Stomach smooth muscle (tissue), 2 donors: ENCODE measurements at regions not wholly inside any gene's neighbourhood (a gene's known extent, or its start where the extent isn't known, plus 50 kb on each side); places are given as distances from the start of the nearest gene placed in this dataset.
A peak's percentile ranks its signal among the peaks of the same experiment; 100 is the strongest.

Experiments
- H3K27ac ChIP-seq: one replicate; pipeline ENCODE4 v1.7.0; 2013; ENCODE audit warnings: mild to moderate bottlenecking, low read length, inconsistent platforms
- H3K27me3 ChIP-seq, 2 donors: one replicate each; pipeline ENCODE4 v1.7.0; 2013; ENCODE audit warnings: low read length in 2 of 2; ENCODE audit not compliant: insufficient read depth in 2 of 2, control insufficient read depth in 1 of 2
- H3K36me3 ChIP-seq, 2 donors: one replicate each; pipeline ENCODE4 v1.7.0; 2013; ENCODE audit warnings: low read length in 2 of 2; ENCODE audit not compliant: control insufficient read depth in 2 of 2, insufficient read depth in 2 of 2
- H3K4me1 ChIP-seq: one replicate; pipeline ENCODE4 v1.7.0; 2013; ENCODE audit warnings: low read length; ENCODE audit not compliant: control insufficient read depth, insufficient read depth
- H3K4me3 ChIP-seq, 2 donors: one replicate each; pipeline ENCODE4 v1.7.0; 2013; ENCODE audit warnings: low read length in 2 of 2
- H3K9ac ChIP-seq, 2 donors: one replicate each; pipeline ENCODE4 v1.7.0; 2013; ENCODE audit warnings: low read length in 2 of 2, mild to moderate bottlenecking in 1 of 2
- H3K9me3 ChIP-seq, 2 donors: one replicate each; pipeline ENCODE4 v1.7.0; 2013; ENCODE audit warnings: low read length in 2 of 2; ENCODE audit not compliant: control insufficient read depth in 2 of 2
- donor health status: healthy.
- donor health status: Pancreatic carcinoma.

DNA sequence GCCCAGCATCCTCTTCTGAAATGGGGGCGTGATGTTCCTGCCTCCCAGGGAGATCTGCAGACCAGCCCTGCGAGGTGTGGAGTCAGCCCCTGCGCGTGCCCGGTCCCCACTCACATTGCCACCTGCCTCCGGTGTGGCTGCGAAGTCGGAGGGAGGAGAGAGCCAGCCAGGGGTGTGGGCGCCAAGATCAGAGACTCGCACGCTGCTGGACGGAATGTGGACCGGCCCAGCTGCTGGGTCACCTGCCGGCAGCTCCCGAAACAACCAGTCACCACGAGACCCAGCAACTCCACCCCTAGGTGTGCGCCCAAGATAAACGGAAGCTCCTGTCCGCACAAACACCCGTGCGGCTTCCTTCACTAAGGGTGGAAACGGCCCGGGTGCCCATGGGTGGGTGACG lies 51.1 kb upstream of the EGFL7 start:
- Histone ChIP-seq H3K9me3 (no peaks in the 10 kb centered on the region), H3K9ac (no peak overlapping the region), H3K36me3 (no peaks in the 10 kb centered on the region), H3K4me3 (no peak overlapping the region), H3K27me3 (no peaks in the 10 kb centered on the region), H3K4me1 (peaks cover 9% of the 10 kb centered on the region), H3K27ac (no peak overlapping the region)

- Histone ChIP-seq H3K9ac (no peak overlapping the region), H3K27ac (no peak overlapping the region), H3K36me3 (no peaks in the 10 kb centered on the region), H3K27me3 (no peaks in the 10 kb centered on the region), H3K9me3 (no peaks in the 10 kb centered on the region), H3K4me1 (peaks cover 14% of the 10 kb centered on the region), H3K4me3 (no peak overlapping the region)
Measured at GRCh38 chr9:136611119-136611518, 51.6 kb upstream of the EGFL7 start.

DNA sequence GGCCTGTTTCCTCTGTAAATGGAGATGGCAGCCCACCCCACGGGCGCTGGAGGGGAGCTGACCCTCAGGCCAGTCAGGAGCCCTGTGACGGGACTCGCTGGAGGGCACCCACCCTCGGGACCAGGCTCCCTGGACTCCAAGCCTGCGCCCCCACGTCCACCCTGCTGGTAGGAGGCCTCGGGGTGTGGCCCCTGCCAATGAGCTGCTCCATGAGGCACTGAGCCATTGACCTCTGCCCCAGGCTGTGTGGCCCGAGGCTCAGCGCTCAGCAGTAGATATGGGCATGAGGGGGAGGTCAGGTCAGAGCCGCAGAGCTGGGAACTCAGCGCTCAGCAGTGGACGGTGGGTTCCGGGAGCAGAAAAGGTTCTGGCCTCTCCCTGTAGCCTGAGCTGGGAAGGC lies 52.3 kb upstream of the EGFL7 start:
- no peaks in the 10 kb centered on the region for H3K9me3 ChIP-seq
- no peak overlapping the region for H3K4me3 ChIP-seq
- H3K27me3 ChIP-seq = no peaks in the 10 kb centered on the region
- H3K9ac ChIP-seq = no peak overlapping the region
- H3K27ac ChIP-seq = no peak overlapping the region
- H3K36me3 ChIP-seq = no peaks in the 10 kb centered on the region
- peaks cover 15% of the 10 kb centered on the region for H3K4me1 ChIP-seq

GRCh38 chr9:136609838-136610311 lies 52.8 kb upstream of the EGFL7 start:
- no peak overlapping the region for H3K4me3 ChIP-seq
- H3K36me3 ChIP-seq = no peaks in the 10 kb centered on the region
- no peaks in the 10 kb centered on the region for H3K27me3 ChIP-seq
- H3K4me1 ChIP-seq = peaks cover 16% of the 10 kb centered on the region
- no peaks in the 10 kb centered on the region for H3K9me3 ChIP-seq
- H3K27ac ChIP-seq = no peak overlapping the region
- H3K9ac ChIP-seq = no peak overlapping the region

DNA sequence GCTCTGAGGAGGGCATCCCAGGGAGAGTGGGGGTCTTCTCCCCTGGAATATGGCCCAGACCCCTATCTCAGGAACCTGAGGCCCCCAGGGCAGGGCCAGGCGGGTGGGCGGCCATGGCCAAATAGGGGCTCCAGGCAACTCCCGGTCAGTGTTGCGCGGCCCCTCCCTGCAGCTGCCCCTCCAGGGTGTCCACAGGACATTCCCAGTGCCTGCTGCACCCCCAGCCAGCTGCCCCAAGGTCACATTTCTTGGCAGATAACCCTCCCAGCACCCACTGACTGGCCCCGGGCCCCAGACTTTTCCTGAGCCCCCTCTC lies 53.6 kb upstream of the EGFL7 start:
- Histone ChIP-seq H3K9ac (no peak overlapping the region), H3K27ac (no peak overlapping the region), H3K9me3 (no peaks in the 10 kb centered on the region), H3K27me3 (no peaks in the 10 kb centered on the region), H3K4me3 (no peak overlapping the region), H3K4me1 (peaks cover 16% of the 10 kb centered on the region), H3K36me3 (no peaks in the 10 kb centered on the region)

DNA sequence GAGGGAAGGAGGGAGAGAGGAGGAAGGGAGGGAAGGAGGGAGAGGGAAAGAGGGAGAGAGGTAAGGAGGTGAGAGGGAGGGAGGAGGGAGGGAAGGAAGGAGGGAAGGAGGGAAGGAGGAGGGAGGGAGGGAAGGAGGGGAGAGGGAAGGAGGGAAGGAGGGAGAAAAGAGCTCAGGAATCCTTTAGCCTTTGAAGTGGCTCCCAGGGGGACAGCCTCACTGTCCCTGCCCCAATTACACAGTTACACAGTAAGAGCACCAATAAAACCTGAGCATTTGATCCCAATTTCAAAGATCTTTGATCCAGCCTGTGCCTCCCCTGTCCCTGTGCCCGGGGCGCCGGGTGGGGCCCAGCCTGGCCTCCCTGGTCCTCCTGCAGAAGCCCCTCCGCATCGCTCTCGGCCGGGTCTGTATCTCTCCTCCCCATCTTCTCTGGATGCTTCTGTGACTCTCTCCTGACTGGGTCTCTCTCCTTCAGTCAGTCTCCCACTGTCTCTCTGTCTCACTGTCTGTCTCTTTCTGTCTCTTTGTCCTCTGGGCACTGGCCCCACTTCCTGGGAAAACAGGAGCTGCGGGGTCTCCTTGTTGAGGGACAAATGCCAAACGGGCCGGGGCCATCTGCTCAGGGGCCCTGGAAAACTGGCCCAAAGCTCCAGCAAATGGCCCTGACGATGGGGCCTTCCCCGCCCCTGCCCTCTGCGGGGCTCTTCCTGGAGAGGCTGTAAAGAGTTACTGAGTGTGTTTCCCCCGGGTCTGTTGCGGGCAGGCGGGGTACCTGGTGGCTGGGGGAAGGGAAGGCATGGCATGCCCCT lies 54.2 kb upstream of the EGFL7 start:
- Histone ChIP-seq H3K4me3 (no peak overlapping the region), H3K4me1 (peaks cover 16% of the 10 kb centered on the region), H3K36me3 (no peaks in the 10 kb centered on the region), H3K9ac (no peak overlapping the region), H3K9me3 (no peaks in the 10 kb centered on the region), H3K27ac (no peak overlapping the region), H3K27me3 (no peaks in the 10 kb centered on the region)

DNA sequence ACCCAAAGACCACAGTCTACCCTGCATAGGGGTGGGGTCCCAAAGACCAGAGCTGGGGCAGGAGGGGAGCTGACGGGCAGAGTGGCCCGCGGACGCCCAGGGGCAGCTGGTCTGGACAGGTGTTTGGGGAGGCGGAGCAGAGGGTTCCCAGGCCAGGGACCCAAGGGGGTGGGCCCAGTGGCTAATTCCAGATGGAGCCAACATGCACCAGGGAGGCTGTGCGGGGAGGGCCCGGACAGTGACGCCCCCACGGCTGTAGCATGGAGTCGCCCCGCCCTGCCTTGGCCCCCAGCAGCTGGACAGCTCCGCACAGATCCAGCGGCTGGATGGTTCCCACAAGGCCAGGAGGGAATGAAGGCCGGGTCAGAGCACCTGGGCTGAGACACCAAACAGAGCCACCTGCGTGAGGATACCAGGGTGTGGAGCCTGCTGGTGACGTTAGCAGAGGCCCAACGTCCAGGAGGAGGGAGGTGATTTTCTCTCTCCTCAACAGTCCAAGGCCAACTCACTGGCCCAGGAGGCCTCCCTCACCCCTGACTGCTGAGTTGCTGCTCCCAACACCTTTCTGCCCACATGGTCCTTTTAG lies 55.3 kb upstream of the EGFL7 start:
- no peaks in the 10 kb centered on the region for H3K9me3 ChIP-seq
- peak overlapping the region; percentile 67 for H3K27ac ChIP-seq
- H3K4me1 ChIP-seq = peaks cover 20% of the 10 kb centered on the region
- H3K36me3 ChIP-seq = no peaks in the 10 kb centered on the region
- H3K9ac ChIP-seq = no peak overlapping the region
- H3K27me3 ChIP-seq = no peaks in the 10 kb centered on the region
- no peak overlapping the region for H3K4me3 ChIP-seq

DNA sequence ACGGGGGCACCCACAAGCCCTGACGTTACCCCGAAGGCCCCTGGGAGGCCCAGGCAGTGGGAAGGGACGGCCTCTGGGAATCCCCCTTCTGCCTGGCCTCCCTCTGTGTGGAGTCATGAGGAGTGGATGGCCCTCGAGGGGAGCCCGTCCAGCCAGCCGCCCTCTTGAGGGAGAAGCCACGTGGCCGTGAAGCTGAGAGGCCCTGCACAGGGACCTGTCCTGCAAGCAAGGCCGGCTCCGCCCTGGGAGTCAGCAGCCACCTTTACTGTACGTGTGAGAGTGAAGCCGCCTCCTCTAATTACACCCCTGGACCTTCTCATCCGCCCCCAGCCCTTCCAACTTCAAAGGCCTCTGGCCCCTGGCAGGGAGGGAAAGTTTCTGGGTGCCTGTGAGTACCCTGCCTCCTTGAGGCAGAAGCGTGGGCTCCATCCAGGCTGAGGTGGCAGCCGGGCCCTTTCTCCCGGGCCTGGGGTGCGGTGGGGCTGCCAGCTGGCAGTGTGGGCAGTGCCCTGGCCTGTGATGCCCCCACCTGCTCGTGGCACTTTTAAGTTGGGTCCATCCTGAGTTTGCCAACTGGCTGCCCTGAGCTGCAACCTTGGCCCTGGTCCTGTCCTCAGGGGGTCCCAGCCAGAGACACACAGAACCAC lies 55.9 kb upstream of the EGFL7 start:
- Histone ChIP-seq H3K36me3 (no peaks in the 10 kb centered on the region), H3K27ac (peak overlapping the region; percentile 67), H3K9me3 (no peaks in the 10 kb centered on the region), H3K4me3 (no peak overlapping the region), H3K9ac (peak overlapping the region; percentile 28 to 29), H3K27me3 (no peaks in the 10 kb centered on the region), H3K4me1 (peaks cover 20% of the 10 kb centered on the region)

GRCh38 chr9:136605988-136606660 lies 56.6 kb upstream of the EGFL7 start:
- Histone ChIP-seq H3K9ac (peak overlapping the region; percentile 28 to 29), H3K9me3 (no peaks in the 10 kb centered on the region), H3K27me3 (no peaks in the 10 kb centered on the region), H3K27ac (peak overlapping the region; percentile 67), H3K4me1 (peaks cover 25% of the 10 kb centered on the region), H3K36me3 (no peaks in the 10 kb centered on the region), H3K4me3 (no peak overlapping the region)

- Histone ChIP-seq H3K27me3 (no peaks in the 10 kb centered on the region), H3K9me3 (no peaks in the 10 kb centered on the region), H3K4me3 (no peak overlapping the region), H3K27ac (peak overlapping the region; percentile 67), H3K36me3 (no peaks in the 10 kb centered on the region), H3K4me1 (peaks cover 25% of the 10 kb centered on the region), H3K9ac (no peak overlapping the region)
Measured at GRCh38 chr9:136604823-136605525, 57.7 kb upstream of the EGFL7 start.
